ENCODE measurements at regions not wholly inside any gene's neighbourhood (a gene's known extent, or its start where the extent isn't known, plus 50 kb on each side); places are given as distances from the start of the nearest gene placed in this dataset.

DNA sequence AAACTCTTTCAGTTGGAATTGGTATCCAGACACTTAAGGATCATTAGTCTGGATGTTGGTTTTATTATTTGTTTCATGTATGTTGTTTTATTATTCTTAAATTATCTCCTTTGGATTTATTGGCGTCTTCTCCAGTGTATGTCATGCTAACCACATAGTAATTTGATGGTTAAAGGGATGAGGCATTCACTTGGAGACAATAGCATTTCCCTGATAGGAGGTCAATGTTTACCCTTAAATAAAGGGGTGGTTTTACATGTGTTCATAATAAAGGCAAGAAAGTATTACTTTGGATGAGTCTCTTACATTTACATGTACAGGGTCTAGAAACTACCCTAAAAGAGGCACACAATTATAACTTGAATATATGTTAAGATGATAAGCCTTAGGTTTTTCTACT, 51.2 kb upstream of the RNF144B start:
- peaks cover 0 to 1% of the 10 kb centered on the region in 2 donors for H3K4me1 ChIP-seq (ENCODE audit: control insufficient read depth in 1 of 2, low read depth in 2 of 2)
- DNase-seq (ENCODE audit: low spot score) = no peak
- TF ChIP-seq, protein P1, sequence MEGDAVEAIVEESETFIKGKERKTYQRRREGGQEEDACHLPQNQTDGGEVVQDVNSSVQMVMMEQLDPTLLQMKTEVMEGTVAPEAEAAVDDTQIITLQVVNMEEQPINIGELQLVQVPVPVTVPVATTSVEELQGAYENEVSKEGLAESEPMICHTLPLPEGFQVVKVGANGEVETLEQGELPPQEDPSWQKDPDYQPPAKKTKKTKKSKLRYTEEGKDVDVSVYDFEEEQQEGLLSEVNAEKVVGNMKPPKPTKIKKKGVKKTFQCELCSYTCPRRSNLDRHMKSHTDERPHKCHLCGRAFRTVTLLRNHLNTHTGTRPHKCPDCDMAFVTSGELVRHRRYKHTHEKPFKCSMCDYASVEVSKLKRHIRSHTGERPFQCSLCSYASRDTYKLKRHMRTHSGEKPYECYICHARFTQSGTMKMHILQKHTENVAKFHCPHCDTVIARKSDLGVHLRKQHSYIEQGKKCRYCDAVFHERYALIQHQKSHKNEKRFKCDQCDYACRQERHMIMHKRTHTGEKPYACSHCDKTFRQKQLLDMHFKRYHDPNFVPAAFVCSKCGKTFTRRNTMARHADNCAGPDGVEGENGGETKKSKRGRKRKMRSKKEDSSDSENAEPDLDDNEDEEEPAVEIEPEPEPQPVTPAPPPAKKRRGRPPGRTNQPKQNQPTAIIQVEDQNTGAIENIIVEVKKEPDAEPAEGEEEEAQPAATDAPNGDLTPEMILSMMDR (IDR thresholded peaks at IDR 0.05) = no peak
- ATAC-seq (ENCODE audit: insufficient number of reproducible peaks, low FRiP score, low read depth) = no peak
- no peaks in the 10 kb centered on the region for H3K27me3 ChIP-seq (replicated peaks; ENCODE audit: insufficient read depth)
- no peaks in the 10 kb centered on the region for H3K36me3 ChIP-seq
- H3K4me3 ChIP-seq = no peak overlapping the region
- no peaks in the 10 kb centered on the region for H3K9me3 ChIP-seq
- H3K27ac ChIP-seq = no peak overlapping the region

DNA sequence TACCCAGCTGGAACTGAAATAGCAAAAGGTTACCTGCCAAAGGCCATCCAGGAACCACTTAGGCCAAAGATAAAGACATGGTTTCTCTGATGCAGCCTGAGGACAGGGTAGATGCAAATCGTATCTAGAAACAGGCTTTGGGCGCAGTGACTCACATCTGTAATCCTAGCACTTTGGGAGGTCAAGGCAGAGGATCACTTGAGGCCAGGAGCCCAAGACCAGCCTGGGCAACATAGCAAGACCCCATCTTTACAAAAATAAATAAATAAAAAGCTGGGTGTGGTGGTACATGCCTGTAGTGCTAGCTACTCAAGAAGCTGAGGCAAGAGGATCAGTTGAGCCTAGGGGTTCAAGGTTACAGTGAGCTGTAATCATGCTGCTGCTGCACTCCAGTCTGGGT, 52.9 kb upstream of the RNF144B start:
- Histone ChIP-seq H3K27ac (no peak overlapping the region), H3K27me3 (replicated peaks; ENCODE audit: insufficient read depth) (no peaks in the 10 kb centered on the region), H3K9me3 (no peaks in the 10 kb centered on the region), H3K36me3 (no peaks in the 10 kb centered on the region), H3K4me1 (ENCODE audit: control insufficient read depth in 1 of 2, low read depth in 2 of 2) (peaks cover 0 to under 1% of the 10 kb centered on the region in 2 donors), H3K4me3 (no peak overlapping the region)
- ATAC-seq (ENCODE audit: insufficient number of reproducible peaks, low FRiP score, low read depth) (no peak), DNase-seq (ENCODE audit: low spot score) (no peak)
- TF ChIP-seq, protein P1 (IDR thresholded peaks at IDR 0.05) = no peak

DNA sequence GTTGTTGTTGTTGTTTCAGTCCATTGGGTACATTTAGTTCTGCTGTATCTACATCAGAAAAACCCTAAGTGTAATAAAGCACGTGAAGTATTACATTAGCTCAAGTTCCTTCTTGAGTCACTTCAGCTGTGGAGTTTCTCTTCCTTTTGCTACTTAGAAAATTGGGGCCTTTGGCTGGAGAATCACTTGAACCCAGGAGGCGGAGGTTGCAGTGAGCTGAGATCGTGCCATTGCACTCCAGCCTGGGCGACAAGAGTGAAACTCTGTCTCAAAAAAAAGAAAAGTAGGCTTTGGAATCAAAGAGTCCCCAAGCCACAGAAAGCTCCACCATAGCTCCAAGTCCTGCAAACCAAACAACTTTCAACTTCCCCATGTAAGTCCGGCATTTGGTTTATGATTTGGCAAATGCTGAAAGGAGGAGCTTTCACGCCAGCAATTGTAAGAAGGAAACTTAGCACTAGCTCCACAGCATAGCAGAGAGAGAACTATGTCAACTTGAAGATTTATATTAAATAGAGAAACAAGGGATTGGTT, 56.5 kb upstream of the RNF144B start:
- ATAC-seq (ENCODE audit: insufficient number of reproducible peaks, low FRiP score, low read depth) (no peak), DNase-seq (ENCODE audit: low spot score) (no peak)
- peaks cover 14 to 25% of the 10 kb centered on the region in 2 donors for H3K4me1 ChIP-seq (ENCODE audit: control insufficient read depth in 1 of 2, low read depth in 2 of 2)
- H3K36me3 ChIP-seq = no peaks in the 10 kb centered on the region
- H3K4me3 ChIP-seq = no peak overlapping the region
- H3K9me3 ChIP-seq = no peaks in the 10 kb centered on the region
- no peaks in the 10 kb centered on the region for H3K27me3 ChIP-seq (replicated peaks; ENCODE audit: insufficient read depth)
- TF ChIP-seq, protein P1 (IDR thresholded peaks at IDR 0.05) = no peak
- H3K27ac ChIP-seq = no peak overlapping the region

DNA sequence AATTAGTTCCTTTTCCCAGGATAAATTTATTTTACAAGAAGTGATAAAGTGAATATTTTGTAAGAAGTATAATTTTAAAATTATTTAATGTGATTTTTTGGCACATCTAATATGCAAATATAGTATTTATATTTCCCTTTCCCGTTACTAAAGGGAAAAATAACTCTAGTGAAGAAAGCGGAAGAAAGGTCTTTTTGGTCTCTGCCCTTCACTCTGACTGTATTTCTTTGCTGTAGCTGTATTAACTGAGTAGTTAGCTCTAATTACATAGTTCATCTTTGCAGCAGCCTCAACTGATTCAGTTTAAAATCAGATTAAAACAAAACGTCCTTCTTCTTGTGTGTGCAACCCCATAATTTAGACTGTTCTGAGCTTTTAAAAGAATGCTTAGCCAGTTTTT, 57.4 kb upstream of the RNF144B start:
- H3K4me1 ChIP-seq (ENCODE audit: control insufficient read depth in 1 of 2, low read depth in 2 of 2) = peaks cover 14 to 25% of the 10 kb centered on the region in 2 donors
- peak overlapping the region in 1 of 2 donors; percentile 60 for H3K27ac ChIP-seq
- TF ChIP-seq, protein P1 (IDR thresholded peaks at IDR 0.05) = no peak
- H3K4me3 ChIP-seq = no peak overlapping the region
- H3K36me3 ChIP-seq = no peaks in the 10 kb centered on the region
- no peak for DNase-seq (ENCODE audit: low spot score)
- no peaks in the 10 kb centered on the region for H3K9me3 ChIP-seq
- ATAC-seq (ENCODE audit: insufficient number of reproducible peaks, low FRiP score, low read depth) = no peak
- no peaks in the 10 kb centered on the region for H3K27me3 ChIP-seq (replicated peaks; ENCODE audit: insufficient read depth)

DNA sequence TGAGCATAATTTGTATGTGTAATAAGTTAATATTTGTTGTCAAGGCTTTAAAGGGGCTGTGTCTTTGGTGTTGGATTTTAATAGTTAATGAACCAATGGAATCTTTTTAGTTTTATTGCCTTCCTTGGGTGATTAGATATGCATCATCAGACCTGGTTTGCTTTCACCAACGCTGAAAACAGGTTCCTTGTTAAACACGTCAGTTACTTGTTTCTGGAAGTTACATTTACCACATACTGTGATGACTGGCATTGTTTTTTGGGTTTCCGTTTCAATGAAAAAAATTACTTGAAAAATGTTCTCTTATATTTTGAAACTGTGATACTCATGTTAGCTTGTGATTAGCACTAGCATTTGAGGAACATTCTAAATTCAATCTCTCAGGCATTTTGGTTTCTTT, 58.6 kb upstream of the RNF144B start:
- Histone ChIP-seq H3K27me3 (replicated peaks; ENCODE audit: insufficient read depth) (no peaks in the 10 kb centered on the region), H3K4me3 (peak overlapping the region; percentile 53), H3K4me1 (ENCODE audit: control insufficient read depth in 1 of 2, low read depth in 2 of 2) (peaks cover 14 to 25% of the 10 kb centered on the region in 2 donors), H3K27ac (peak overlapping the region in 1 of 2 donors; percentile 60), H3K36me3 (no peaks in the 10 kb centered on the region), H3K9me3 (no peaks in the 10 kb centered on the region)
- TF ChIP-seq, protein P1 (IDR thresholded peaks at IDR 0.05) = no peak
- no peak for DNase-seq (ENCODE audit: low spot score)
- peak; percentile 53 for ATAC-seq (ENCODE audit: insufficient number of reproducible peaks, low FRiP score, low read depth)

Measured in thoracic aorta (tissue), 2 donors.